ENCODE measurements at regions not wholly inside any gene's neighbourhood (a gene's known extent, or its start where the extent isn't known, plus 50 kb on each side); places are given as distances from the start of the nearest gene placed in this dataset.

DNA sequence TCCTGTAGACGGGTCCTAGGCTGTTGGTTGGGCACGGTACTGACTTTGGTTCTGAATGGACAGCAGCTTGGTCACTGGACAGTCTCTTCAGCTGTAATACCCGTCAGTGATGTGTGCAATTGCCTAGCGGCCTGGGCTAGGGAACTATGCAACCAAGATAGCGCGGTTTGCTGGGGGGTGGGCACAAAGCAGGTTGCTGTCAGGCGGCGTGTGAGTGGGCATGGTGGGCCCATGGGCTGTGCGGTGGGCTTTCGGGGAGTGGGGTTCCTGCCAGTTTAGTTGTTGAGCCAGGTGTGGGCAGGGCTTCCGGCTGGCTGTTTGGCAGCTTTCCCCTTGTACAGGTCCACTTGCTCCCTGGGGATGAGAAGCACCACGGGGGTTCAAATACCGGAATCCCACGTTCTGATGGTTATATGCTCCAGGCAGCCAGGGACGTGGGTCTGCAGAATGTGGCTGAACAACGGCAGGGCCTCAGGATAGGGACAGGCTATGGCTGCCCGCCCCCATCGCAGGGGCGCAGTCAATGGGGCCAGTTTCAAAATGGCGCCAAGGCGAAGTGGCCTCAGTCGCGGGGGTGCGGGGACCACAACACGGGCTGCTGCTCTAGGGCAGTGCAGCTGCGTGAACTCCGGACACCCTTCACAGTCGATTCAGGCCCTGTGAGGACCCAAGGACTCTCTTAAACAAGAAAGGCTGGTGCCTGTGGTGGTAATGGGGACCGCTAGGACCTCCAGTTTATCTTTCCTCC is 407.5 kb upstream of the FIGN start:
- no peak for TF ChIP-seq POLR2AphosphoS5 (IDR thresholded peaks at IDR 0.05)
- TF ChIP-seq, protein P1, sequence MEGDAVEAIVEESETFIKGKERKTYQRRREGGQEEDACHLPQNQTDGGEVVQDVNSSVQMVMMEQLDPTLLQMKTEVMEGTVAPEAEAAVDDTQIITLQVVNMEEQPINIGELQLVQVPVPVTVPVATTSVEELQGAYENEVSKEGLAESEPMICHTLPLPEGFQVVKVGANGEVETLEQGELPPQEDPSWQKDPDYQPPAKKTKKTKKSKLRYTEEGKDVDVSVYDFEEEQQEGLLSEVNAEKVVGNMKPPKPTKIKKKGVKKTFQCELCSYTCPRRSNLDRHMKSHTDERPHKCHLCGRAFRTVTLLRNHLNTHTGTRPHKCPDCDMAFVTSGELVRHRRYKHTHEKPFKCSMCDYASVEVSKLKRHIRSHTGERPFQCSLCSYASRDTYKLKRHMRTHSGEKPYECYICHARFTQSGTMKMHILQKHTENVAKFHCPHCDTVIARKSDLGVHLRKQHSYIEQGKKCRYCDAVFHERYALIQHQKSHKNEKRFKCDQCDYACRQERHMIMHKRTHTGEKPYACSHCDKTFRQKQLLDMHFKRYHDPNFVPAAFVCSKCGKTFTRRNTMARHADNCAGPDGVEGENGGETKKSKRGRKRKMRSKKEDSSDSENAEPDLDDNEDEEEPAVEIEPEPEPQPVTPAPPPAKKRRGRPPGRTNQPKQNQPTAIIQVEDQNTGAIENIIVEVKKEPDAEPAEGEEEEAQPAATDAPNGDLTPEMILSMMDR (IDR thresholded peaks at IDR 0.05): no peak

Measured in esophagus muscularis mucosa (tissue), 3 donors.